Vagina (tissue), 2 donors: ENCODE measurements at regions not wholly inside any gene's neighbourhood (a gene's known extent, or its start where the extent isn't known, plus 50 kb on each side); places are given as distances from the start of the nearest gene placed in this dataset.

Experiments used
- POLR2AphosphoS5 ChIP-seq, 2 donors: sonication (generic); formaldehyde crosslinking; IDR thresholded peaks; one replicate each; pipeline ENCODE4 v1.9.0; 2017; ENCODE audit warnings: antibody characterized with exemption in 2 of 2, mild to moderate bottlenecking in 2 of 2, low read depth in 1 of 2; ENCODE audit not compliant: insufficient read depth in 1 of 2
- TF ChIP-seq, protein P1 (sequence below), 3 experiments: fragments of 450-650 bp in 2 of 3; fragments of 200-600 bp in 1 of 3; sonication (generic) in 1 of 3; IDR thresholded peaks; one replicate each; pipeline ENCODE4 v1.5.1; 2017 to 2019; ENCODE audit warnings: antibody characterized with exemption in 3 of 3, mild to moderate bottlenecking in 2 of 3, moderate library complexity in 2 of 3

DNA sequence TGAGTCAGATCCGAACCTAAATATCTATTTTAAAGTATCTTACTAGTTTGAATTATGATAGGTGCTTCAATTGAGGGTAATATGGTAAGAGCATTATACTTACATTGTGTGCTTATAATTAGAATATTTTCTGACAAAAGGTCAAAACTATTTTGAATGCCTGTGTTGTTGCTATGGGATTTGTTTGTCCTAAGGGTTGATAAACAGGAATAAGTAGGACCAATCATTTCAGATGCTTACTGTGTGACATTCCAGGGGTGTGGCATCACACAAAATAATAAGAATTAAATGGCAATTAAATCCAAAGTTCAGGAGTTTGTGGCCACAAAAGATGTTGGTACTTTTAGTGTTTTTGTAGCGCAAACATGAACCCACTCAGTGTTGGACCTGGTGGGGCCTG is 256.2 kb upstream of the DDHD1 start:
- TF ChIP-seq, protein P1, sequence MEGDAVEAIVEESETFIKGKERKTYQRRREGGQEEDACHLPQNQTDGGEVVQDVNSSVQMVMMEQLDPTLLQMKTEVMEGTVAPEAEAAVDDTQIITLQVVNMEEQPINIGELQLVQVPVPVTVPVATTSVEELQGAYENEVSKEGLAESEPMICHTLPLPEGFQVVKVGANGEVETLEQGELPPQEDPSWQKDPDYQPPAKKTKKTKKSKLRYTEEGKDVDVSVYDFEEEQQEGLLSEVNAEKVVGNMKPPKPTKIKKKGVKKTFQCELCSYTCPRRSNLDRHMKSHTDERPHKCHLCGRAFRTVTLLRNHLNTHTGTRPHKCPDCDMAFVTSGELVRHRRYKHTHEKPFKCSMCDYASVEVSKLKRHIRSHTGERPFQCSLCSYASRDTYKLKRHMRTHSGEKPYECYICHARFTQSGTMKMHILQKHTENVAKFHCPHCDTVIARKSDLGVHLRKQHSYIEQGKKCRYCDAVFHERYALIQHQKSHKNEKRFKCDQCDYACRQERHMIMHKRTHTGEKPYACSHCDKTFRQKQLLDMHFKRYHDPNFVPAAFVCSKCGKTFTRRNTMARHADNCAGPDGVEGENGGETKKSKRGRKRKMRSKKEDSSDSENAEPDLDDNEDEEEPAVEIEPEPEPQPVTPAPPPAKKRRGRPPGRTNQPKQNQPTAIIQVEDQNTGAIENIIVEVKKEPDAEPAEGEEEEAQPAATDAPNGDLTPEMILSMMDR (IDR thresholded peaks at IDR 0.05) = no peak
- TF ChIP-seq POLR2AphosphoS5 (IDR thresholded peaks at IDR 0.05; ENCODE audit: insufficient read depth in 1 of 2, low read depth in 1 of 2) = no peak
